DOHH2 (cell line): ENCODE measurements at regions not wholly inside any gene's neighbourhood (a gene's known extent, or its start where the extent isn't known, plus 50 kb on each side); places are given as distances from the start of the nearest gene placed in this dataset.

Experiments
- H3F3A ChIP-seq: fragments of 200-600 bp; sonication (generic), shearing (Covaris generic); 2 replicates; pipeline ENCODE4 v1.6.0; 2016; ENCODE audit warnings: antibody characterized with exemption, mild to moderate bottlenecking; ENCODE audit not compliant: control insufficient read depth, insufficient read depth
- H3K27ac ChIP-seq: fragments of 200-600 bp; sonication (generic); 2 replicates; pipeline ENCODE4 v1.5.1; 2014; ENCODE audit warnings: low read depth, mild to moderate bottlenecking, low read length, moderate library complexity
- H3K27me3 ChIP-seq: fragments of 200-600 bp; sonication (generic); 2 replicates; pipeline ENCODE4 v1.6.1; 2014; ENCODE audit warnings: mild to moderate bottlenecking, low read length, mixed read lengths; ENCODE audit not compliant: control insufficient read depth
- H3K36me3 ChIP-seq: fragments of 200-600 bp; sonication (generic); 2 replicates; pipeline ENCODE4 v1.6.1; 2014; ENCODE audit warnings: mild to moderate bottlenecking, low read length, moderate library complexity, mixed read lengths; ENCODE audit not compliant: control insufficient read depth
- H3K4me1 ChIP-seq: fragments of 200-600 bp; sonication (generic); 2 replicates; pipeline ENCODE4 v1.6.1; 2014; ENCODE audit warnings: mild to moderate bottlenecking, low read length, mixed read lengths; ENCODE audit not compliant: control insufficient read depth
- H3K4me2 ChIP-seq: fragments of 200-600 bp; sonication (generic); 2 replicates; pipeline ENCODE4 v1.6.0; 2014; ENCODE audit warnings: mild to moderate bottlenecking, low read length, moderate library complexity
- H3K4me3 ChIP-seq: fragments of 200-600 bp; sonication (generic); 2 replicates; pipeline ENCODE4 v1.5.1; 2014; ENCODE audit warnings: mild to moderate bottlenecking, low read length, mixed read lengths
- H3K79me2 ChIP-seq: fragments of 200-600 bp; sonication (generic); 2 replicates; pipeline ENCODE4 v1.6.1; 2014; ENCODE audit warnings: mild to moderate bottlenecking, low read length, mixed read lengths; ENCODE audit not compliant: control insufficient read depth
- H3K9me2 ChIP-seq: fragments of 200-600 bp; sonication (generic); replicated peaks from 2 replicates; pipeline ENCODE4 v1.6.1; 2014; ENCODE audit warnings: mild to moderate bottlenecking, low read length, mixed read lengths; ENCODE audit not compliant: control insufficient read depth
- H3K9me3 ChIP-seq: fragments of 200-600 bp; sonication (generic); 2 replicates; pipeline ENCODE4 v1.6.1; 2014; ENCODE audit warnings: antibody characterized with exemption, low read length, mixed read lengths; ENCODE audit not compliant: control insufficient read depth, insufficient read depth
- H4K20me1 ChIP-seq: fragments of 200-600 bp; sonication (generic); 2 replicates; pipeline ENCODE4 v1.6.0; 2014; ENCODE audit warnings: low read depth, mild to moderate bottlenecking, antibody characterized with exemption, low read length, moderate library complexity; ENCODE audit not compliant: control insufficient read depth, insufficient read depth
- EZH2phosphoT487 ChIP-seq: fragments of 200-600 bp; sonication (generic); IDR thresholded peaks from 2 replicates; pipeline ENCODE4 v1.6.1; 2017; ENCODE audit warnings: borderline replicate concordance, mild to moderate bottlenecking, antibody characterized with exemption, low read length, moderate library complexity, mixed read lengths
- TF ChIP-seq, protein P1 (sequence below): fragments of 200-600 bp; sonication (generic); IDR thresholded peaks from one replicate; pipeline ENCODE4 v1.5.1; 2014; ENCODE audit warnings: antibody characterized with exemption, mild to moderate bottlenecking, low read depth, low read length; ENCODE audit not compliant: poor library complexity, severe bottlenecking

DNA sequence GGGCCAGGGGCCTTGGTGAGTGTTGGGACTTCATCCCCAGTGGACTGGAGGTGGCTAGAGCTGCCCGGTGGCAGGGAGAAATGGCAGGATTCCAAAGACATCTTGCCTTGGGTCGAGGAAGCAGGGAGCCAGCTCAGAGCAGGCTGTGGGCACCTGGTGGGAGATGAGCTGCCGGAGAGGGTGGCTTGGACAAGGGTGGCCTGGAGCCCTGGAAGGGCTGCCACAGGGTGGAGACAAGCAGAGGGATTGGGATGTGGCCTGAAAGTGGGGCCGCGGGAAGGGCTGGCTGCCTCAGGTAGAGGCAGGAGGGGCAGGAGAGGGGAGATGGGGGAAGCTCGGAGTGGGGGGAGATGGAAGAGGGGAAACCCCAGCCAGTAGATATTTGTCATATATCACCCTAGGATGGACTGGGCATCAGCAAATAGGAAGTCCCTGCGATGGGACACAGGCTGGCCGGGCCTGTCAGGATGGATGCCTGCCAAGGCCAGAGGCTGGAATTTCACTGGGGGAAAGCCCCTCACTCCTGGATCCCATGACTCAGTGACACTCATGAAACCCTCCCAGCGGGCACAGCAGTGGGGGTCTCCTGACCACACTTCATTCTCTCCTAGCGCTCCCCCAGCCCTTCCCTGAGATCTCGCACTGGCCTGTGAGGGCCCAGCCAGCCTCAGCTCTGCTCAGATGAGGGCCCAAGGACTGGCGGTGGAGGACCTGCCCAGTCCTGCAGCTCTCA, 72.0 kb upstream of the SHISAL1 start:
- Histone ChIP-seq H4K20me1 (no peaks in the 10 kb centered on the region), H3K36me3 (no peaks in the 10 kb centered on the region), H3K27ac (no peak overlapping the region), H3K4me1 (no peaks in the 10 kb centered on the region), H3K27me3 (no peaks in the 10 kb centered on the region), H3K79me2 (no peaks in the 10 kb centered on the region), H3K4me2 (no peak overlapping the region), H3K9me3 (no peaks in the 10 kb centered on the region), H3F3A (no peaks in the 10 kb centered on the region), H3K4me3 (no peak overlapping the region), H3K9me2 (no peaks in the 10 kb centered on the region)
- TF ChIP-seq EZH2phosphoT487, result no peak
- TF ChIP-seq, protein P1, sequence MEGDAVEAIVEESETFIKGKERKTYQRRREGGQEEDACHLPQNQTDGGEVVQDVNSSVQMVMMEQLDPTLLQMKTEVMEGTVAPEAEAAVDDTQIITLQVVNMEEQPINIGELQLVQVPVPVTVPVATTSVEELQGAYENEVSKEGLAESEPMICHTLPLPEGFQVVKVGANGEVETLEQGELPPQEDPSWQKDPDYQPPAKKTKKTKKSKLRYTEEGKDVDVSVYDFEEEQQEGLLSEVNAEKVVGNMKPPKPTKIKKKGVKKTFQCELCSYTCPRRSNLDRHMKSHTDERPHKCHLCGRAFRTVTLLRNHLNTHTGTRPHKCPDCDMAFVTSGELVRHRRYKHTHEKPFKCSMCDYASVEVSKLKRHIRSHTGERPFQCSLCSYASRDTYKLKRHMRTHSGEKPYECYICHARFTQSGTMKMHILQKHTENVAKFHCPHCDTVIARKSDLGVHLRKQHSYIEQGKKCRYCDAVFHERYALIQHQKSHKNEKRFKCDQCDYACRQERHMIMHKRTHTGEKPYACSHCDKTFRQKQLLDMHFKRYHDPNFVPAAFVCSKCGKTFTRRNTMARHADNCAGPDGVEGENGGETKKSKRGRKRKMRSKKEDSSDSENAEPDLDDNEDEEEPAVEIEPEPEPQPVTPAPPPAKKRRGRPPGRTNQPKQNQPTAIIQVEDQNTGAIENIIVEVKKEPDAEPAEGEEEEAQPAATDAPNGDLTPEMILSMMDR, result no peak

DNA sequence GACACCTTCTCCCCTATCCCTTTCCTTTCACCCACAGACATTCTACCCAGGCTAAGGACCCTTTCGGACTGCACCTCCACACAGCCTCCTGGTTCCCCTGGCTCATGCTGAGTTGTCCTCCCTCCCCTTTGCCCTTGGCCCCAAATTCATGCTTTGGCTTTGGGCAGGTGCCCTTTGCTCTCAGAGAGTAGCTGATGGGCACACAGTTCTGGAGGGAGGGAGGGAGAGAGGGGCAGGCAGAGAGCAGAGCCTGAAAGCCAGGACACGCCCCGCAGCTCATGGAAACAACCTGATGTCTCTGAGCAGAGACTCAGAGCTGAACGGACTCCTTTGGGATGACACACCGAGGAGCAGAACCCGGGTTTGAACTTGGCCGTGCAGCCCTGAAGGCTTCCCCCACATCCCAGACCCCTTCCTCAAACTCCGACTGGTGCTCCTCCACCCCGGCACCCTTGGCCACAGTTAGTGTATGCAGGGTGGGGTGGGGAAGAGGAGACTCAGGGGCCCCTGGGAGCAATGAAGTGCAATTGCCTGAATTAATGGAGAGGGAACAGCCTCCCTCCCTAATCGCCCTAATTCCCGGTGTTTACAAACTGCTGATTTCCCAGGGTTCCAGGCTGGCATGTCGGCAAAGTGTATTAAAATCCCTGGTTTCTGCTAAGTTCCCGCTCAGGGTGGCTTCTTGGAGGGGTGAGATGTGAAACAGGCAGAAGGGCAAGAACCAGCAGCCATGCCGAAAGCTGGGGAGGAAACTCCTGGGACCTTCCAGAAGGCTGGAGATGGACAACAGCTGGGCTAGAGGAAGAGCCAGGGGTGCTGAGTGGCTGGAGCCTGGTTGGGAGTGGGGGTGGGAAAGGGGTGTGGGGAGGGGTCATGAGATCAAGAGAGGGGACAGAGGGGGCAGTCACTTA, 71.2 kb upstream of the SHISAL1 start:
- Histone ChIP-seq H3K4me3 (no peak overlapping the region), H3K79me2 (no peaks in the 10 kb centered on the region), H3K36me3 (no peaks in the 10 kb centered on the region), H3K4me2 (no peak overlapping the region), H3K9me2 (no peaks in the 10 kb centered on the region), H3F3A (no peaks in the 10 kb centered on the region), H3K9me3 (no peaks in the 10 kb centered on the region), H4K20me1 (no peaks in the 10 kb centered on the region), H3K27ac (no peak overlapping the region), H3K27me3 (no peaks in the 10 kb centered on the region), H3K4me1 (no peaks in the 10 kb centered on the region)
- TF ChIP-seq, protein P1, result no peak
- no peak for TF ChIP-seq EZH2phosphoT487

DNA sequence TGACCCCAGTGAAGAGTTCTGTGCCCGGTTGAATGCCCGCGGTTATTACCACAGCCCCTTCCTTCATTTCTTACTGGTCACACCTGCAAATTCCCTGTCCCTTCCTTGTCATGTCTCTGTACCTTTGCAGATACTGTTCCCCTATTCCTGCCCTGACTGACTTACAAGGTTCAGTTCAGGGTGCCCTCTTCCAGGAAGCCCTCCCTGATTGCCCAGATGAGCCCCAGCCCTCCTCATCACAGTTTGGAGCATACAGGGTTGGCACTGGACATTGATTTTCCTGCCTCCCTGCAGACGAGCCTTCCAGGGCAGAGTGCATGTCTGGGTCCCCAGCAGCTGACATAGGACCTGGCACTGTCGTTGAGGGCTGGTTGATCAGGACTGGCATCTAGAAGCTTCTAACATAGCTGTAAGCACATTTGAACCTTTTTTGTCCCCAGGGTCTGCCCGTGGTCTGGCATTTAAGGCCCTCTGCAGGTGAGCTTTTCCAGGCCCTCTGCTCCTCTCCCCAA, 70.4 kb upstream of the SHISAL1 start:
- H3K27ac ChIP-seq, result no peak overlapping the region
- H3F3A ChIP-seq, result no peaks in the 10 kb centered on the region
- no peaks in the 10 kb centered on the region for H3K27me3 ChIP-seq
- H3K9me2 ChIP-seq, result no peaks in the 10 kb centered on the region
- H3K36me3 ChIP-seq, result no peaks in the 10 kb centered on the region
- TF ChIP-seq, protein P1, result no peak
- TF ChIP-seq EZH2phosphoT487, result no peak
- no peaks in the 10 kb centered on the region for H3K4me1 ChIP-seq
- no peaks in the 10 kb centered on the region for H3K9me3 ChIP-seq
- no peaks in the 10 kb centered on the region for H3K79me2 ChIP-seq
- no peak overlapping the region for H3K4me3 ChIP-seq
- no peaks in the 10 kb centered on the region for H4K20me1 ChIP-seq
- H3K4me2 ChIP-seq, result no peak overlapping the region
